NCI-H774 (cell line): ENCODE measurements at regions not wholly inside any gene's neighbourhood (a gene's known extent, or its start where the extent isn't known, plus 50 kb on each side); places are given as distances from the start of the nearest gene placed in this dataset.

ENCODE experiments used
- DNase-seq: peaks from one replicate; lab custom pipeline; 2025; lab: John Stamatoyannopoulos, UW

GRCh38 chr9:1683951-1684350 lies 331.2 kb upstream of the SMARCA2 start:
- no peak for DNase-seq

DNA sequence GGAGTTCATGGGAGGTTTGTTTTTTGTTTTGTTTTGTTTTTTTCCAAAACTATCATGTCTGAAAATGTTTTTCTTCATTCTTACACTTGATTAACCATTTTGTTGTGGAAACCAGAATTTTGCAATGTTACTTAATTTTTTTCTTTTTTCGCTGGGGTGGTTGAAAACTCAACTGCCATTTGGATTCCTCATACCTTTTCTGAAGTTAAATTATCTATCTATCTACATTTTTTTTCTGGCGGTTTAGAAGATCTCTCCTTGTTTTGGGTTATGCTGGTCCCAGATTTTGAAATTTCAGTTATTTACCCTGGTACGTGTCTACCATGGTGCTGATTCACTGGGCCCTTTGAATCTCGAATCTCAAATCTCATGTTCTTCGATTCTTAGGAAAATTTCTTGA lies 316.2 kb upstream of the SMARCA2 start:
- no peak for DNase-seq

DNA sequence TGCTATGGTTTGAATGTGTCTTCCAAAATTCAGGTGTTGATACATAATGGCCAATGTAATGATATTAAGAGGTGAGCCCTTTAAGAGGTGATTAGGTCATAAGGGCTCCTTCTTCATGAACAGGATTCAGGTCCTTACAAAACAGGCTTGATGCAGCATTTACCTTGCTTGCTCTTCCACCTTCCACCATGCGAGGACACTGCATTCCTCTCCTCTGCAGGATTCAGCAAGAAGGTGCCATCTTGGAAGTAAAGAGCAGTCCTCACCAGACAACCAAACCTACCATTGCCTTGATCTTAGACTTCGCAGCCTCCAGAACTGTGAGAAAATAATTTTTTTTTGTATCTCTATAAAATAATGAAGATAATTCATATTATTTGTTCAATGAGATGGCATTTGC lies 314.0 kb upstream of the SMARCA2 start:
- DNase-seq = no peak

DNA sequence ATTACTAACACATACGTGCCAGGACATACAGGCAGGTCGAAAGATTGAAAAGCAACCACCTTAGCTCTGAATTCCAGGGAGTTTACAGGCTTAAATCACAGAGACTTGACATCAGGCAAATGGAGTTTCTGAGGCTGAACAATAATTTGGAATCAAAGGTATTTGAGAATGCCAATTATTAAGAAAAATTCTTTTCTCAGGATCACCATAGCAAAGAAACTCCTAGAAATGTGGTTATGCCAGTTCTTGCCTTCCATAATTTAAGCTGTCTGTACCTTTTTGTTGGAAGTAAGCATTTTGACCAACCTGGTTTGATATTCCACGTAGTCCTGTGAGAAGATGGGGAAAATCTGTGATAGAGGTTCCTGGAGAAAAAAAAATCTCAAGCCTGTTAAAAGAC lies 312.4 kb upstream of the SMARCA2 start:
- DNase-seq = no peak

DNA sequence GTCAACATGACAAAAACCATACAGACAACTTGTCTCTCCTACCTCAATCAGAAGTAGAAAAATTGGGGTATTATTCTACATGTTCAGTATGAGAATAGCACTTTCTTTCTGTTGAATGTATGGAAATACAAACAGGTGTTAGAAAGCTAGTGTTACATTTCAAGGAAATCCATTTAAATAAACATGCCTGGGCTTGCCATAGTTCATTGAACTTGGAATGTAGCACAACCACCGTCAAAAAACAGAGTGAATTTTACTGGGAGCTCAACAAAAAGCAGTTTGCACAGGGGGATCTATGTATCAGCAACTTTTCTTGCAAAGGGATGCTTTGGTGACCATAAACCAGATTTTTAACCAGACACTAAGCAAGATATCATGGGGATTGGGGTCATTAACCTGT lies 307.9 kb upstream of the SMARCA2 start:
- no peak for DNase-seq

DNA sequence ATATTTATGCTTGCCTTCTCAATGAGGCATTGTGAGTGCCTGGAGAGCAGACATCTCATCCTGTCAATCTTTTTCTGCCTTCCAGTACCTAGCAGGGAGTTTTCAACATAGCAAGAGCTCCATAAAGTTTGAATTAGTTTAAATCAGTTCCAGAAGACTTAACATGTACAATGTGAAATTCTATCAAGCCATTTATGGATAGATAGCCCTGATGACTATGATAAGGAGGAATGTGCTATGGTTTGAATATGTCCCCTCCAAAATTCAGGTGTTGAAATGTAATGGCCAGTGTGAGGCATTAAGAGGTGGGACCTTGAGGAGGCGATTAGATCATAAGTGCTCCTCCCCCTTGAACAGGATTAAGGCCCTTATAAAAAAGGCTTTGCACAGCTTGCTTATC lies 306.9 kb upstream of the SMARCA2 start:
- DNase-seq = no peak

DNA sequence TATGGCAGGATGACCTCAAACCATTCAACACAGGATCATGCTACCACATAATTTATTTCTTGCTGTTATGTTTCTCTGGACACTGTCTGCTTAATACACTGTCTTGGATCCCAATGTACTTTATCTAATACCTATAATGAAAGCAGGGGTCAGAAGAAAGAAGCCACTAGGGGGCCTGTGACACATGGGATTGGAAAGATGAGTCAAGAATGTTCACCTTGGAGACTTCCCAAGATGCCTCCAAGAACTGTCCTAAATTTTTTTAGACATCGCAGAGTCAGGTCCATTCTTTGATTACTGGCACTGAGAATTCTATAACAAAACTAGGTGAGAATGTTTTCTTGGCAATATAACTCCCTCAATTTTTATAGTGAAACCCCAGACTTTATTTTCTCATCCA lies 305.8 kb upstream of the SMARCA2 start:
- no peak for DNase-seq

GRCh38 chr9:1712861-1713450 lies 302.2 kb upstream of the SMARCA2 start:
- DNase-seq = no peak

- no peak for DNase-seq
These were observed 301.3 kb upstream of the SMARCA2 start for GRCh38 chr9:1713841-1714240.

GRCh38 chr9:1717882-1718281 lies 297.3 kb upstream of the SMARCA2 start:
- no peak for DNase-seq

- peak; percentile 17 for DNase-seq
These were observed 296.3 kb upstream of the SMARCA2 start for GRCh38 chr9:1718836-1719235.

DNA sequence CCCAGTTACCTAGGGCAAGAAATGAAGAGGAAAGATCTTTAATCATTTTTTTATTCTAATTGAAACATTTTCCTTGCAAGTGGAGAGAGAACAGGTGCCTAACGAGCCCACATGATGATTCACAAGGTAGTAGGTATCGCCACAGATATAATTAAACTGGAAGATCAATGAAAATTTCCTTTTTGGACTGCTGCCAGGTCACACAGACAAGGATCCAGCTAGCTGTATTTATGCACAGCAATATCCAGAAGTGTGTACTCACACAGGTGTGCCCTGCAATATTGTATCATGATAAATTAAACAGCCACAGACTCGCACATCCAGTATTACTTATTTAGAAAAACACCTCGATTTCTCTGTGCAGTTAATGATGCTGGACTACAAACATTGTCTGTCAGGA lies 294.0 kb upstream of the SMARCA2 start:
- DNase-seq = no peak

GRCh38 chr9:1722404-1722803 lies 292.7 kb upstream of the SMARCA2 start:
- DNase-seq = no peak

GRCh38 chr9:1723522-1724015 lies 291.6 kb upstream of the SMARCA2 start:
- no peak for DNase-seq

DNA sequence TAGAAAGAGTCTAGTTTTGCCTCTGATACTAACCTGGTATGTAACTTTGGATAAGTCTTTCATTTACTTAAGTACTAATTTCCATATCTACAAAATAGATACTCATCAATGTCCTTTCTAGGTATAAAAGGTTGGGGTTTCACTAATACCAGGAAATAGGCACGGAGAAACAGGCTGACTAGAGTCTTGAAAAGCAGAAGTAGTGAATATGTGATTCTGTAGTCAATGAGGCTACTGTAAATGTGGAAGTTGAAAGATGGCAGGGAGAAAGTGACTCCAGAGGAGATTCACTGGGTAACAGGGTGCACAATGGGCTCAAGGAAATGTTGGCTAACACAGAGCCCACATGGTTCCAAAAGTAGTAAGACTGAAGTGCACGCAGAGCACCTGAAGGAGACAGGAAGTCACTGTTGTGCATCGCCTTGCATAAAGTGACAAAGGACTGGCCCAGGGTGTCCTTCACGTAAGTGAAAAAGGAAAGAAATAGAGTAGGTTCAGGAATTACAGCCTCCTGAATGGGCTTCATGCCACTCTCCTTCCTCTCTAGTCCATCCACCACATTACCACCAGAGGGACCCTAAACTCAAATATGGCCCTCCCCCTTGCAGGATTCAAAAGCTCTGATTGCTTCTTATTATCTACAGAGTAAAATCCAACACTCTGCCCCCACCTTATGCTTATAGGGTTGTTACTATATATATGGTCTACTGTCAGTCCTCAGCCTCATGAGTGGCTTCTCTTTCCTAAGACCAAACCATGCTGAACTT lies 288.0 kb upstream of the SMARCA2 start:
- DNase-seq = no peak

GRCh38 chr9:1729631-1730030 lies 285.5 kb upstream of the SMARCA2 start:
- DNase-seq = no peak

DNA sequence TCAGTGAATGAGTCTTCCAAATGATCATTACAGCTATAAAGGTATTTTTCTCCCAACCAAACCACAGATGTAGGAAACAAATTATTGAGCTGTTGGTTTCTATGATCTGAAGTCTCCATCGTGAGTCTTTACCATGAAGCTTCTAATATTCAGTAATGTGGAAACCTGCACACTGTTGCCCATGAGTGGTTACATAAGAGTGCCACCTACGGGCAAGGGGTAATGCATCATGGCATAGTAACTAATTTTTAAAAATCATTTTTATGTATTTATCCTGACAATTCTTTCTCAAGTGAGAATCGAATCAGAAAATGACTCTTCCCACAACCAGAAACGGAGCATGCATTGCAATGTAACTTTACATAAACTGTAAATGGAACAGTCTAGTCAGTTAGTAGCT lies 282.5 kb upstream of the SMARCA2 start:
- no peak for DNase-seq

DNA sequence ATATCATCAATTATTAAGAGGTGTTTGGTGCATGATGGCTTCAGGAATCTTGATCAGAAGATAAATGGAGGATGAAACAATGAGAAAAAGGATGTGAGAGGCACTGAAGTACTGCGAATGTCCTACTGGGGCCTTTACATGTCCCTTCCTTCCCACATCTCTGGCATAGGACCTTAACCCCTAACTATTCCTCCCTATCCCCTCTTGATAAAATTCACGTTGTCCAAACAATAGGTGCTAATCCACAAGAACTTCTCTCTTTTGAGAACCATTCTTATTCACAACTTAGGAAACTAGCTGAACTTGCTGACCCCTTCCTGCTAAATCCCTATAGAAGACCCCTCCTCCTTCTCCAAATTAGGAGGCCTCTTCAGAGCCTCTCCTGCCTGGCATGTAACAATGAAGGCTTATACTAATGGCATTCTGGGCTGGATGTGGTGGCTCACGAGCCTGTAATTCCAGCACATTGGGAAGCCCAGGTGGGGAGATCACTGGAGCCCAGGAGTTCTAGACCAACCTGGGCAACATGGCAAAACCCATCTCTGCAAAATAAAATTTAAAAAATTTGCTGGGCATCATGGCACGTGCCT lies 276.5 kb upstream of the SMARCA2 start:
- DNase-seq = no peak

GRCh38 chr9:1743121-1743960 lies 271.8 kb upstream of the SMARCA2 start:
- no peak for DNase-seq

DNA sequence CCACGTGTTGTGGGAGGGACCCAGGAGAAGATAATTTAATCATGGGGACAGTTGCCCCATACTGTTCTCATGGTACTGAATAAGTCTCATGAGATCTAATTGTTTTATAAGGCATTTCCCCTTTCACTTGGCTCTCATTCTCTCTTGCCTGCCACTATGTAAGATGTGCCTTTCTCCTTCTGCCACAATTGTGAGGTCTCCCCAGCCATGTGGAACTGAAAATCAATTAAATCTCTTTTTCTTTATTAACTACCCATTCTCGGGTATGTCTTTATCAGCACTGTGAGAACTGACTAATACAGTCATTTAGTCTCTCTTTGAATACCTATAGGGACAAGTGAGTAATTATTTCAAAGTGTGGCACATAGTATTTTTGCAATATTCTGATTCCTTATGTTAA lies 269.2 kb upstream of the SMARCA2 start:
- DNase-seq = no peak

DNA sequence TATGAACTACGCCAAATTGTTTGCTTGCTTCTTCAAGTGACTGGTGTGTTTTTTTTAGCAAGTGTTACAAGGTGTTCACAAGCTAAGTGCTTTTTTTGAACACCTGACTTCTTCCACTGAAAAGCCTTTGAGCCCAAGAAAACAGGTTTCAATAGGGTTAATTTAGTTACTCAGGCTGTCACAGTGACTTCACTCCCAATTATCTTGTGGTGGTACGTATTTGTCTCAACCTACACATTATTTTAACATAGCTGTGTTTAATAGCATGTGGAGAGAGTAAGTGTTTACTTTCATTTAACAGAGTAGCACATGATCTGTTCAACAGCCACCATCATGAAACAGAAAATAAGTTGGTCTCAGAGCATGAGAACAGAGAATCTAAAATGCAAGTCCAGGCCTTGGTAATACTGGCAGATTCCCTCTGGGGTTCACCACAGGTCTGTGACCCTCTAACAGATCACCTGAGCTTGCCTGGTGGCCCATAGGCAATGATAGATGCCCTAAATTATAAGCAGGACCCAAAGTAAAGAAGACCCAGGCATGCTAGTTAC lies 267.7 kb upstream of the SMARCA2 start:
- DNase-seq = no peak

GRCh38 chr9:1748407-1748806 lies 266.7 kb upstream of the SMARCA2 start:
- no peak for DNase-seq
